Inferior parietal cortex (tissue), 1 donor: ENCODE measurements at regions not wholly inside any gene's neighbourhood (a gene's known extent, or its start where the extent isn't known, plus 50 kb on each side); places are given as distances from the start of the nearest gene placed in this dataset.
A peak's percentile ranks its signal among the peaks of the same experiment; 100 is the strongest.

Experiments
- DNase-seq: peaks from one replicate; pipeline ENCODE4 v3.0.0-alpha.2; 2016; ENCODE audit errors: extremely low spot score

- DNase-seq = no peak
These were observed 130.4 kb downstream of the ESM1 start for GRCh38 chr5:54854883-54855581.

GRCh38 chr5:54852007-54852406, 133.4 kb downstream of the ESM1 start:
- DNase-seq = no peak

- DNase-seq = no peak
These were observed 133.9 kb downstream of the ESM1 start for GRCh38 chr5:54851449-54851848.

- no peak for DNase-seq
These were observed 136.8 kb downstream of the ESM1 start for GRCh38 chr5:54848581-54848980.

GRCh38 chr5:54845567-54845941, 139.8 kb downstream of the ESM1 start:
- DNase-seq = peak; percentile 39

- peak; percentile 84 for DNase-seq
These were observed 140.4 kb downstream of the ESM1 start for GRCh38 chr5:54844905-54845566.

GRCh38 chr5:54844266-54844665, 141.1 kb downstream of the ESM1 start:
- DNase-seq = no peak

- DNase-seq = no peak
These were observed 143.9 kb downstream of the ESM1 start for GRCh38 chr5:54841481-54841880.

GRCh38 chr5:54838843-54839242, 146.6 kb downstream of the ESM1 start:
- no peak for DNase-seq

GRCh38 chr5:54837981-54838380, 147.4 kb downstream of the ESM1 start:
- no peak for DNase-seq

- DNase-seq = no peak
These were observed 148.3 kb downstream of the ESM1 start for GRCh38 chr5:54837093-54837492.

GRCh38 chr5:54835647-54836046, 149.7 kb downstream of the ESM1 start:
- no peak for DNase-seq

GRCh38 chr5:54834121-54834842, 151.1 kb downstream of the ESM1 start:
- no peak for DNase-seq

GRCh38 chr5:54833590-54833989, 151.8 kb downstream of the ESM1 start:
- no peak for DNase-seq

- DNase-seq = no peak
These were observed 152.5 kb downstream of the ESM1 start for GRCh38 chr5:54832858-54833257.

GRCh38 chr5:54832045-54832444, 153.3 kb downstream of the ESM1 start:
- no peak for DNase-seq

- DNase-seq = no peak
These were observed 154.2 kb downstream of the ESM1 start for GRCh38 chr5:54831233-54831632.

GRCh38 chr5:54829676-54830535, 155.5 kb downstream of the ESM1 start:
- DNase-seq = no peak

- no peak for DNase-seq
These were observed 156.3 kb downstream of the ESM1 start for GRCh38 chr5:54829102-54829501.

GRCh38 chr5:54828151-54828550, 157.2 kb downstream of the ESM1 start:
- DNase-seq = no peak

- no peak for DNase-seq
These were observed 160.4 kb downstream of the ESM1 start for GRCh38 chr5:54825005-54825404.

GRCh38 chr5:54823006-54823405, 162.4 kb downstream of the ESM1 start:
- DNase-seq = no peak
